A204.1 (cell line): ENCODE measurements at regions not wholly inside any gene's neighbourhood (a gene's known extent, or its start where the extent isn't known, plus 50 kb on each side); places are given as distances from the start of the nearest gene placed in this dataset.

ENCODE experiments used
- FAIRE-seq: peaks from 2 replicates; lab custom pipeline; 2012; peaks lifted over from hg19 to GRCh38; lab: Jason Lieb, UNC

DNA sequence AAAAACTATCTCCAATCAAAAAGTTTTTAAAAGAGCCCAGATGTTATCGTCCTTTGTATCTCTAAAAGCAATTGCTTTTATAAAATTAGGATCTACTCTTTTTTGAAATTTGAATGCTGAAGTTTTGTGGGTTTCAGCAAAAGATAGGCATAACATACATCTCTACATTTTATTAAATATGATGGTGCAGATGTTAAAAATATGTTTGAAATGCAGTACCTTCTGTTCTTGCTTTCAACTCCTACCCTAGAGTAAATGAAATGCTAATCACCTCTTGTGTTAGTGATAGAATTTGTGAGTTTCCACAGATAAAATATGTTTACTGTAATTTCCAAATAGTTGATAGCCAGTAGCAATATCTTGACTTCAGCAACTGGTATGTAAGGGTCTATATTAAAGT, 95.7 kb upstream of the VPREB1 start:
- FAIRE-seq, result no peak

DNA sequence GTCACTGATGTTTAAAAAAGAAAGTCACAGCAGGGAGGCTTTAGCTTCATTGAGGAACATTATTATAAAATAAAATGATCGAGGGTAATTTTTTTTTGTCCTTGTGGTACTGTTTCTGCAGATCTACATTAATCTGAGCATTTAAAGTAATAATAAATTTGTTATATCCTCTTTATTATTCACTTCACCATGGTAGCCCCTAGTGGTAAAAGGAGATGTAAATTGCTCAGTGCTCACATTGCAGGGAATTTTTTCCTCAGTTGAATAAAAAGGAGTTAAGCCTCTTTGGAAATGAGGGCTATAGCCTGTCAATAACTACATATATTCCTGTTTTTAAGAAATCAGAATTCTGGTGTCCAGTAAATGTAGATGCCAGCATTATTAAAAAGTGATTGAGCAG, 99.7 kb upstream of the VPREB1 start:
- no peak for FAIRE-seq

DNA sequence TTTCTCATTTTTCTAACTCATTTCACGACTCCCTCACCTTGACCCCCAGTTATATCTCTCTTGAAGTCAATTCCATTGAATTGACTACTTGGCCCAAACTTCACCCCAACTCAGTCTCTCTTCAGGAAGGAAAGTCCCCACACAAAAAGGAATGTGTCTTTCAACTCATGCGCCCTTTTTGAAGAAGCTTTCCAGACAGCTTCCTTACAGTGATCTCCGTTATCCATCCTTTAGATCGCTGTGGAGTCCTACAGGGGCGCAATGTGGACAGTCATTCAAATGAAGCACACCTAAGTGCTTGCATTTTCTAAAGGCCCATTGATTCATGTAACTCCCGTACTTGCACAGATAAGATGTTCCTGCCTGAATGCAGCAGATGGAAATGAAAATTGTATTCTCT, 101.1 kb upstream of the VPREB1 start:
- FAIRE-seq, result no peak

DNA sequence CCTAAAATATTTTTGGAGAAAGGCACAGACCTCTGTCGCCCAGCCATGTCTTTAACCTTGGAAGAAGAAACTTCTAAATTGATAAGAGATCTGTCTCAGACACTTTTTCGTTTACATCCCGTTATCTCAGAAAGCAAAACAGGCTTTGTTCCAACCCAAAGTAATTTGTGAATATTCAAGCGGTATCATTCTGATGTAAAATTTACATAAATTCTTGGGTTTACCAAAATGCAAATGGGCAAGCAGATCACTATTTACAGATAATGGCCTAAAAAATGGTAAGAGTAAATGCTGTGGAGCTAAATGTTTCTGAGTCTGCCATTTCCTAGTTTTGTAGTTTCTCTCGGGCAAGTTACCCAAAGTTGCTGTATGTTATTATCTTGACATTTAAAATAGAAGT, 101.9 kb upstream of the VPREB1 start:
- FAIRE-seq, result no peak

DNA sequence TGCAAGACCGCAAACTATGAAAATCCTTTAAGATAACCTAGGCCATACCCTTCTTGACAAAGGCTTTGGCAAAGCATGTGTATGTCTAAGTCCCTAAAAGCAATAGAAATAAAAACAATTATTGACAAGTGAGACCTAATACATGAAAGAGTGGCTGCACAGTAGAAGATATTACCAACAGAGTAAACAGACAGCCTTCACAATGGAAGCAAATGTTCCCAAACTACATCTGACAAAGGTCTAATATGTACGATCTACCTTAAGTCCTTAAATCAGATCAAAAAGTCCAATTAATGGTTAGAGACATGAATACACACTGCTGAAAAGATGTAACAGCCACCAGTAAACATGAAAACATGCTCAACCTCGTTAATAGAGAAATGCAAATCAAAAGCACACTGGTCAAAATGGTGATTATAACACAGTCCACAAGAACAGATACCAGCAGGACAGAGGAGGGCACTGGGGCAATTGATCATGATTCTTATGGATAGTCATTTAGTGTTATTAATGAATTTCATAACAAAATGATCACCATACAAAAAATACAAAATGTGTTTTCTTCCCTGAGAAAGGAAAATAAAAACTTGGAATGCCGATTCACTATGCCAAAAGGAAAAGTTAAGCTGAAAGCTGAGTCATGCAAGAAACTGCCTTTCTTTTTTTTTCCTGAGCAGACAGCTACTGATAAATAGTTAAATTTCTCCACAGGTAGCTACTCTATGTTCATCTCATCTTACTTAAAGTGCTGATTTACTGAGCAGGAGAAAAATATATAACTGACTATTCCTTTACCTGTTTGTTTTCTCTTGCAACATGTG, 102.6 kb upstream of the VPREB1 start:
- no peak for FAIRE-seq

DNA sequence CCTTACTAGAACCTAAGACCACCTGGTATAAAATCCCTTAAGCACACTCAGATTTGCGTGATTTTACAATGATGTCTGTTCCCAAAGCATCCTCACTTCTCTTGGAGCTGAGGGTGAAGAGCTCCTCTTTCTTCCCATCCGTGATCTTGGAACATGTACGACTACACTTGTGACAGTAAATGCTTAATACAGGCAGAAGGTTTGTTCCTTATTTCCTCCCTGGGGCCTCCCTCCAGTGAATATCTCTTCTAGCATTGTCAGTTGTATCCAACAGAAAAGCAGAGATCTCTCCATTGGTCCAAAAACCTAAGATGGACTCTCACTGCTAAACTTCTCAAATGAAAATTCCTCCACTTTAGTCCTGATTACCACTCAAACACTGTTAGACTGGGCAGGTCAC, 103.6 kb upstream of the VPREB1 start:
- FAIRE-seq, result no peak

DNA sequence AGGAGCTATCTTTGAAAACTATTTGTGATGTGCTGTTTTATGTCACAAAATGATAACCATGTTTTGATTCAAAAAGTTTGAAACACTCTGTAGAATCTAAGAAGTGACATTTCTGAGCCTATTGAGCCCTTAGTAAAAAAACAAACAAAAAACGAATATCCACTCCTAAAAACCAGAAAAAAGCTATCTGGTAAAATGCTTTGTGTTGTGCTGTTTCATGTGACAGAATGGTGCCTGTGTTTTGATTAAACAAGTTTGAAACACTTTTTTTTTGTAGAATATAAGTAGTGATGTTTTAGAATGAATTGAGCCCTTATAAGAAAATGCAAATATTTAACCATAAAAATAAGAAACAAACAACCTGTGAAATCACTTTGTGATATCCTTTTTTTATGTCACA, 105.2 kb upstream of the VPREB1 start:
- FAIRE-seq, result no peak

DNA sequence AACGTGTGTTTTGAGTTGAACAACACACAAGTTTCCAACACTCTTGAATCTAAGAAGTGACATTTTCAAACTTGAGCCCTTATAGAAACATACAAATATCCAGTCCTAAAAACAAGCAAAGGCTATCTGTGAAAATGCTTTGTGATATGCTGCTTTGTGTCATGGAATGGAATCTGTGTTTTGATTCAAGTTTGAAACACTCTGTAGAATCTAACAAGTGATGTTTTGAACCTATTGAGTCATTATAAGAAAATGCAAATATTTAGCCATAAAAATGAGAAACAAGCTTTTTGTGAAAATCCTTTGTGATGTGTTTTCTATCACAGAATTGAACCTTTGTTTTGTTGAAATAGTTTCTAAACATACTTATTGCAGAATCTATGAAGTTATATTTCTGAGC, 105.7 kb upstream of the VPREB1 start:
- FAIRE-seq, result no peak

DNA sequence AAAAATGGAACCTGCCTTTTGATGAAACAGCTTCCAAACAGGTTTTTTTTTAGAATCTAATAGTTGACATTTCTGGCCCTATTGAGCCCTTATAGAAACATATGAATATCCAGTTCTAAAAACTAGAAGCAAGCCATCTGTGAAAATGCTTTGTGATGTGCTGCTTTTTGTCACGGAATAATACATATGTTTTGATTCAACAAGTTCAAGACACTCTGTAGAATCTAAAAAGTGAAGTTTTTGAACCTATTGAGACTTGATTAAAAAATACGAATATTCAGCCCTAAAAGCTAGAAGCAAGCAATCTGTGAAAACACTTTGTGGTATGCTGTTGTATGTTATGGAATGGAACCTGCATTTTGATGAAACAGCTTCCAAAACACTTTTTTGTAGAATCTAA, 106.7 kb upstream of the VPREB1 start:
- FAIRE-seq, result no peak

DNA sequence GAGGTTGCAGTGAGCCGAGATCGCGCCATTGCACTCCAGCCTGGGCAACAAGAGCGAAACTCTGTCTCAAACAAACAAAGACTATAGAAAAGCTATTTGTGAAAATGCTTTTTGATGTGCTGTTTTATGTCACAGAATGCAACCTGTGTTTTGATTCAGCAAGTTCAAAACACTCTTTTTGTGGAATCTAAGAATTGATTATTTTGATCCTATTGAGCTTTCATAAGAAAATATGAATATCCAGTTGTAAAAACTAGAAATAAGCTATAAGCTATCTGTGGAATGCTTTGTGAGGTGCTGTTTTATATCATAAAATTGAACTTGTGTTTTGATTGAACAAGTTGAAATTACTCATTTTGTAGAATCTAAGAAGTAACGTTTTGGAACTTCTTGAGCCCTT, 110.7 kb upstream of the VPREB1 start:
- no peak for FAIRE-seq

DNA sequence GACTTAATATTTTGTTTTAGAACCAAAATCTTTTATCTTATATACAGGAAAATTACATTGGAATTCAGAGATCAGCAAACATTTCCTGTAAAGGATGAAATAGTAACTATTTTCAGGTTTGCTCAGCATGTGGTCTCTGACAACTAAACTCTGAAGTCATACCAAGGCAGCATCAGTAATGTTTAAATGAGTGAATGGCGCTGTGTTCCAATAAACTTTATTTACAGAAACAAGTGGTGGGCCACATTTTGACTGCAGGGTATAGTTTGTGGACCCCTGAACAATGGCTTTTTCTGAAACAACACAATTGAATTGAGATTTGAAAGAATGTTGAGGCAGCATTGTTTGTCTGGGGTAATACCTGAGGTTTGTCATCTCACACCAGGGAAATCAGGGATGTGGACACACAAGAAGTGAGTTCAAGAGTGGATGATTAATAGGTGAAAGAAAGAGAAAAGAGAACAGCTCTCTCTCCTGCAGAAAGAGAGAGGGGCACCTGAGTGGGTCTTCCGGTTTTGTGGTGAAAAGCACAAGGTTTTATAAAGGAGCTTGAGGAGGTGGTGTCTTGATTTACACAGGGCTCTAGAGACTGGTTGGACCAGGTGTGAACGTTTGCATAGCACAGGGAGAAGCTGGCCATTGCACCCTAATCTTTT, 113.5 kb upstream of the VPREB1 start:
- no peak for FAIRE-seq

DNA sequence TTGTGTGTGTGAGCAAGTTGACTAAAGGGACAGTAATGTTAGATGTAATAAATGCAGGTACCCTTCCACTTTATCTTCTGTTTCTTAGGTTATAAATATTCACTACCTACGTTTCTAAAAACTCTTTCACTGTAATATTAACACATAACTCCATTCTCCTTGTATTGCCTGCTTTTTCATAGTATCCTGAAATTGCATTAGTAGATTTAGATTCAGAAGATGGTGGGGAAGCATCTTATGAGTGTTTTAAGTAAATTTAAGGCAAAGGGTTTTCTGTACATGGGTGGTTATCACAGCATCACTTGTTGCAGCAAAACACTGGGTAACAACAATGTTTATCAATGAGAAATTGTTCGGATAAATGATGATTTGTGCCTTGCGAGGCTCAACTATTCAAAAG, 115.2 kb upstream of the VPREB1 start:
- FAIRE-seq, result no peak

DNA sequence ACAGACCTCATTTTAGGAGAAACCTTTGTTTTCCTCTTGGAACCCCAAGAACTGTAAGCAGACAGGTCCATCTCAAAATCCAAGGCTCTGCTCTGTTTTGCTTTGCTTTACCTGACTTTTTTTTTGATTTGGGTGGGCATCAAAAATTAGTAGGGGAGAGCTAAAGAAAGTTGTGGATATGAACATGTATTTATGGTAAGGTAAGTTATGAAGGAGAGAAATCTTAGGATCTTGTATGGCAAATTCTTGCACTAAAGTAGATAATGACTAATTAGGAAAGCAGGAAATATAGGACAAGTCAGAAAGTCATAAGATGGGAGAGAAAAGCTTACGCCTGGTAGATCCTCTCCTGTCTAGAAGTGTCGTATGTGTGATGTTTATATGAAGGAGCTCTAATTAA, 116.1 kb upstream of the VPREB1 start:
- no peak for FAIRE-seq

DNA sequence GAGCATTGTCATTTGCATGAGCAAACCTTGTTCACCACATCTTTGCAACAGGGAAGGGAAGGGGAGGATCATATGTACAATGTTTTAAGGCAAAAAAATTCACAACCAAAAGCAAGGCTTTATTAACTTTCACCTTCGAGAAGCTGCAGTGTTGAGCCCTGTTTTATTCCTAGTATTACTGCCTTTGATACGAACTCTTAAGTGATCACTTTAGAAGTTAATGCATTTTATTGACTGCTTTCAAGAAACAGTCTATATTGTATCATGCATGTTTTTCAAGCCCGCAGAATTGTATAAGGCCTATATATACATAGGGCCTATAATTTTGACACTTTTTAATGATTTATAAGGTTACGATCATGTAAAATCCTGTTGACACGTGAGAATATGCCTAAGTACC, 117.5 kb upstream of the VPREB1 start:
- FAIRE-seq, result no peak

DNA sequence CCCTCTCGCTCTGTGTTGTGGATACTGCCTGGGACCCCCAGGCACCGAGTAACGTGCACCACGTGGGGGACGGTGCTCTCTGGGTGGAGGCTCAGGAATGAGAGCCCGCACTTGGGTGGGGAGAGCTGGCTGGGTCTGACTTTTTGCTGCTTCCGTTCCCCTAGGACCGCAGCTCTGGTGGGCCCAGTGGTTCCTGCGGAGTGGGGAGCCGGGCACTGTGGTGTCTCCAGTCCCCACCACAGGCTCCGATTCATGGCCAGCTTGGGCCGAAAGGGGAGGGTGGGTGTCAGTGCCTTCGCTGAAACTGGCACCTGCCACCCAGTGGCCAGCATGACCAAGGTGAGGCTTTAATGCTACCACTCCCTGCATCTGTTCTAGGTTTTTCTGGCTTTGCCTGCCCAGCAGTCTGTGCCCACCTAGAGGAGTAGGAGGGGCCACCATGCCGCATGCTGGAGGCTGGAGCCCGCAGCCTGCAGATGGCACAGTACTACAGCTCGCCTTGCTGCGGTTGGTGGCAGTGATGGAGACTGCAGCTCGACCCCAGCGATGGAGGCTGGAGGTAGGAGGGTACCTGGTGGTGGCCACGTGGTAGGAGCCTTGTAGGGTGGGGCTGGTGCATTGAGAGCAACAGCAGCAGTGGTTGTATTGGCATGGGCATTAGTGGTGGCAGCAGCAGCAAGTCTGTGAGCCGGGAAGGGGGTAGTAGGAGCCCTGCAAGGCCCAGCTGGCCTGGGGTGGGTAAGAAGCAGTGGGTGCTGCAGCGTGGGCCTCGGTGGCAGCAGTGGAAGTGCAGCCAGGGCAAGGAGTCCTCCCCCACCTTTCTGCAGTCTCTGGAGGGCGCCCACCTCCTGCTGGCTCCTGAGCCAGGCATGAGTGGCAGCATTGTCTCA, 118.8 kb upstream of the VPREB1 start:
- no peak for FAIRE-seq

DNA sequence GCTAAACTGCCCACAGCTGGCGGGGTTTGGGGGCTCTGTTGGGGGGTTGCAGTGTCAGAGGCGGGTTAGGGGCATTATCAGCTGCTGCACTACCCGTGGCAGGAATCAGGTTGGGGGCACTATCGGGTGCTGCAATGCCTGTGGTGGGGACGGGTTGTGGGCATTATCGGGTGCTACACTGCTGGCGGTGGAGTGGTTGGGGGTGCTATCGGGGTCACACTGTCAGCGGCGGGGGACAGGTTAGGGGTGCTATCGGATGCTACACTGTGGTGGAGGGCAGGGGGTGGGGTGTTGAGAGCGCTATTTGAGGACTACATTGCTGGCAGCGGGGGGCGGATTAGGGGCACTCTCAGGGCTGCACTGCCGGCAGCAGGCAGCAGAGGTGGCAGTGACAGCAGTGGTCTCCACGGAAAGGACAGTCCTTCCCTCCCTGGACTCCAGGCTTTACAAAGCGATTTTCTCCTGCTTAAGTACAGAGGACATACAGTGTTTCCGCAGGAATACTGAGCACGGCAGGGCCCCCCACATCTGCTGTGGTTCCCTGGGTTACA, 119.5 kb upstream of the VPREB1 start:
- FAIRE-seq, result no peak

DNA sequence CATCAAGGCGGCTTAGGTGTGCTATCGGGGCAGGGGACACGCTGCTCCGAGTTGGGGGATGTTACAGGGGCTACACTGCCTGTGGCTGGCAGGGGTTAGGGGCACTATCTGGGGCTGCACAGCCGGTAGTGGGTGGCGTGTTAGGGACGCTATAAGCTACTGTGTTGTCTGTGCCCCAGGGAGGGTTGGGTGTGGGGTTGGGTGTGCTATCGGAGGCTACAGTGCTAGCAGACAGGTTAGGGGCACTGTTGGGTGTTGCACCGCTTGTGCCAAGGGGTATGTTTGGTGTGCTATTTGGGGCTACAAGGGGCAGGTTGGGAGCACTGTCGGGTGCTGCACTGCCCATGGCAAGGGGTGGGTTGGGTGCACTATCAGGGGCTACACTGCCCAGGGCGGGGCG, 120.2 kb upstream of the VPREB1 start:
- no peak for FAIRE-seq

DNA sequence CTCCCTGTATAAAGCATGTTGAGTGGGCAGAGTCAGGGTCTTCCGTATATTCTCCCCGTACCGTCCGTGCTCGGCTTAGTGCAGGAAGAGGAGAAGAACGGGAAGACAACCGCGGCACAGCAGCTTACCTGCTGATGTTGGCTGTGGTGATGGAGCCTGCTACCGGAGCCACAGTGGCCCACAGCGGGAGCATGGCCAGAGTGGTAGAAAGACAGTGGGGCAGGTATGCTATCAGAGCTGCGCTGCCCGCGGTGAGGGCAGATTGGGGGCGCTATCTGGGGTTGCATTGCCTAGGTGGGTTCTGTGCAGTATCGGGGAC, 120.7 kb upstream of the VPREB1 start:
- no peak for FAIRE-seq

DNA sequence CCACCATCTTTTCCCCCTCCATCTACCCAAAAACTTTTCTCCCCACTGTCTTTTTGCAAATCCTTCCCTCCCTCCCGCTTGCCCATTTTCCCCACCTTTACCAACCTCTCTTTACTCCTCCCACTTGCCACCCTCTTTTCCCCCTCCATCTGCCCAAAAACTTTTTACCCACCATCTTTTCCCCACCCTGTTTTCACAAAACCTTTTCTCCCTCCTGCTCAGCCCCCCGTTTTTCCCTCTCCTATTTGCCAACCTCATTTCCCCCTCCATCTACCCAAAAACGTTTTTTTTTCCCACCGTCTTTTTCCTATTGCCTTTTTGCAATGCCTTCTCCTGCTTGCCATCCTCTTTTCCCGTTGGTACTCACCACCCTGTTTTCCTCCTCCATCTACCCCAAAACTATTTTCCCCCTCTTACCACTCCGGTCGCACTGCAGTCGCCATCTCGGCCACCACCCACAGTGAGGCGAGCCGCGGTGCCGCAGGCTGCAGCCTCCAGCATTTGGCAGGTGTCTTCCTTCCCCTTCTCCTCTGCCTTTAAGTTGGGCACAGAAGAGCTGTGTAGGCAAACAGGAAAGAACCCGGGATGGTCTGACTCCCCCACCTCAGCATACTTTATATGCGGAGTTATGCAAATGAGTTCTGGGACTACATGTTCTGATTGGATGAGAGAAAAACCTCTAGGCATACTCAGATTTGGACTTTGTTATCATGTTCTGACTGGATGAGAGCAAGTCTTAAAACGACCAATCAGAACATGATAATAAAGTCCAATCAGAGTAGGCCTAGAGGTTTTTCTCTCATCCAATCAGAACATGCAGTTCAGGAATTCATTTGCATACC, 121.2 kb upstream of the VPREB1 start:
- no peak for FAIRE-seq

DNA sequence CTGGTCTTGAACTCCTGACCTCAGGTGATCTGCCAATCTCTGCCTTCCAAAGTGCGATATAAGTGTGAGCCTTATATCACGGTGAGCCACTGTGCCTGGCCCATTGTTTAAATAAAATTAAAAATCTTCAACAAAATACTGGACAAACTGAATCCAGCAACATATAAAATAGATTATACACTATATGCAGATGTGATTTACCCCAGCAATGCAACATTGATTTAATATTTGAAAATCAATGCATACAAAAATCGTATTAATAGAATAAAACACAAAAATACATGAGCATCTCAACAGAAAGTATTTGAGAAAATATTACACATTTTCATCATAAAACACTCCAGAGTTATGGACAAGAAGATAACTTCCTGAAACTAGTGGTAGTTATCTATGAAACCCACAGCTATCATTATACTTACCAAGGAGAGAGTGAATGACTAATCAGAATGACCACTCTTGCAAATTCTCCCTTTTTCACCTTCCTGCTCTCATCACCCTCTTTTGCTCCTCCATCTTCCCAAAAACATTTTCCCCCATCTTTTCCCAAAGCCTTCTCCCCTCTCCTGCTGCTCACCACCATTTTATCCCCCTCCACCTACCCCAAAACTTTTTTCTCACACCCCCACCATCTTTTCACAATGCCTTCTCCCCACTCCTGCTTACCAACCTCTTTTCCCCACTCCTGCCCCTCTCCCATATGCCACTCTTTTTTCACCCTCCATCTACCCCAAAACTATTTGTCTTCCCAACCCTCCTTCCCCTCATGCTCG, 122.1 kb upstream of the VPREB1 start:
- FAIRE-seq, result no peak

DNA sequence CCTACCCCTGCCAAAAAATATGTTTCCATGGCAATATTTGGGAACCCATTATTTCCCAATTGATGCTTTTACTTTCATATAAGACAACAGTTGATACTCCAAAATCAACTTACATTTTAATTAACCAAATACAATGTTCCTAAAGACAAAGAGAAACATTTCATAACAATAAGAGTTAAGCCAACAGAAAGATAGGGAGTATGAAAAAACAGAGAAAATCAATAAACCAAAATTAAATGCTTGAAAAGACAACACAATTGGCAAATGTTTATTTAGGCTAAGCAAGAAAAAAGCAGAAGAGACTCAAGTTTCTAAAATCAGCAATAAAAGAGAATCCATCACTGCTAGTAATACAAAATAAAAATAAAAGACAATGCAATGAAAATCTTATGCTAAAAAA, 123.1 kb upstream of the VPREB1 start:
- FAIRE-seq, result no peak
